AG09309 (cell line): ENCODE measurements at regions not wholly inside any gene's neighbourhood (a gene's known extent, or its start where the extent isn't known, plus 50 kb on each side); places are given as distances from the start of the nearest gene placed in this dataset.

Experiments used
- DNase-seq: peaks from one replicate; pipeline ENCODE4 v3.0.0-alpha.2; 2010; ENCODE audit warnings: low read depth
- H3K4me3 ChIP-seq: 2 replicates; pipeline ENCODE4 v1.5.1; 2011; ENCODE audit warnings: mild to moderate bottlenecking, low read depth, low read length, moderate library complexity; ENCODE audit not compliant: control insufficient read depth
- TF ChIP-seq, protein P1 (sequence below): IDR thresholded peaks from 2 replicates; pipeline ENCODE4 v1.5.1; 2011; ENCODE audit warnings: mild to moderate bottlenecking, low read depth, low read length, inconsistent platforms; ENCODE audit not compliant: insufficient read depth, control insufficient read depth; ENCODE audit errors: missing control alignments

DNA sequence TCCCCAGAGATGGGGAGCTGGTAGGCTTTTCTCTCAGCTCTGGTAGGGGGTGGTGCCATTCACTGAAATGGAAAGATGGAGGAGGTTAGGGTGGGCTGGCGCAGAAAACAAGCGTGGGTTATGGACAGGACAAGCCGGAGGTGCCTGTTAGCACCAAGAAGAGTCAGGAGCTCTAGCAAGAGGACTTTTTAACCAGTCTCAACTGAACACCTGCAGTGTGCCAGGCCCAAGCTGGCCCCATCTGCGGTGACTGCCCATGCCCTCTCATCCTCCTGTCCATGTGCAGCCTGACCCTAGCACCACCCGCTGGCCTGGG lies 254.4 kb downstream of the RHOU start:
- TF ChIP-seq, protein P1, sequence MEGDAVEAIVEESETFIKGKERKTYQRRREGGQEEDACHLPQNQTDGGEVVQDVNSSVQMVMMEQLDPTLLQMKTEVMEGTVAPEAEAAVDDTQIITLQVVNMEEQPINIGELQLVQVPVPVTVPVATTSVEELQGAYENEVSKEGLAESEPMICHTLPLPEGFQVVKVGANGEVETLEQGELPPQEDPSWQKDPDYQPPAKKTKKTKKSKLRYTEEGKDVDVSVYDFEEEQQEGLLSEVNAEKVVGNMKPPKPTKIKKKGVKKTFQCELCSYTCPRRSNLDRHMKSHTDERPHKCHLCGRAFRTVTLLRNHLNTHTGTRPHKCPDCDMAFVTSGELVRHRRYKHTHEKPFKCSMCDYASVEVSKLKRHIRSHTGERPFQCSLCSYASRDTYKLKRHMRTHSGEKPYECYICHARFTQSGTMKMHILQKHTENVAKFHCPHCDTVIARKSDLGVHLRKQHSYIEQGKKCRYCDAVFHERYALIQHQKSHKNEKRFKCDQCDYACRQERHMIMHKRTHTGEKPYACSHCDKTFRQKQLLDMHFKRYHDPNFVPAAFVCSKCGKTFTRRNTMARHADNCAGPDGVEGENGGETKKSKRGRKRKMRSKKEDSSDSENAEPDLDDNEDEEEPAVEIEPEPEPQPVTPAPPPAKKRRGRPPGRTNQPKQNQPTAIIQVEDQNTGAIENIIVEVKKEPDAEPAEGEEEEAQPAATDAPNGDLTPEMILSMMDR = no peak
- no peak for DNase-seq
- H3K4me3 ChIP-seq = no peak overlapping the region

DNA sequence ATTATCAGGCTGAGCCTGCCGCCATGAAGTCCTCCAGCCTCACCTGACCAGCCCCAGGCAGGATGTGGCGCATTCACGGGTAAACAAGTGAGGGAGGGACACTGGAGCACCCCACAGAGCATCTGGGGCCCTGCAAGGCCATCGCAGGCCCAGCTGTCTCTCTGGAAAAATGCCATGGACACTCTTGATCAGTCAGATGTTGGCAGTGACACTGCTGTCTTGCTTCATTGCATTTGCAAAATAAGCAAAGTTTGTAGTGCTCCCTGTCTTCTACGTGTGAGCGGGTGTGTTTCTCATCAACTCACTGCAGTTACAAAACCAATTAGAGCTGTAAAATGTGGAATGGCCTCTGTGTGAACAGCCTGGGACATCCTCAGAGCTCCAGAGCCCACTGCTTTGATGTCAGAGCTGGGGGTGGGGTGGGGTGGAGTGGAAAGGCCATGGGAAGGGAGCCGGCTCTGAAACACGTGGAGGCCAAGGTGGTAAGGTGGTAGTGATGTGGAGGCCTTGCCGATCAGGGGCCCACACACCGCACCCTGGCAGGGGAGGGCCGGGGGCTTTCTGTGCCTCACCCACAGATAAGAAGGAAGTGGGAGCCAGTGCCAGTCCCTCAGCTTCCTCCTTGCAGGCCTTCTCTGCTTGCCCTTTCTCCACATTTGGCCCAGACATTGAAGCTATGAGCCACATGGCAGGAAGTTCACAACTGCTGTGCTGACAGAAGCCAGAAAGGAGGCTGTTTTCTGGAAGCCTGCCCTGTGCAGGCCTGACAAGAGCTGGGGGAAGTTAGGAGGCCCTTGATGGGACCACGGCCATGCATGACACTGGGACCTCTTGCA lies 254.9 kb downstream of the RHOU start:
- no peak overlapping the region for H3K4me3 ChIP-seq
- TF ChIP-seq, protein P1 = no peak
- DNase-seq = no peak

DNA sequence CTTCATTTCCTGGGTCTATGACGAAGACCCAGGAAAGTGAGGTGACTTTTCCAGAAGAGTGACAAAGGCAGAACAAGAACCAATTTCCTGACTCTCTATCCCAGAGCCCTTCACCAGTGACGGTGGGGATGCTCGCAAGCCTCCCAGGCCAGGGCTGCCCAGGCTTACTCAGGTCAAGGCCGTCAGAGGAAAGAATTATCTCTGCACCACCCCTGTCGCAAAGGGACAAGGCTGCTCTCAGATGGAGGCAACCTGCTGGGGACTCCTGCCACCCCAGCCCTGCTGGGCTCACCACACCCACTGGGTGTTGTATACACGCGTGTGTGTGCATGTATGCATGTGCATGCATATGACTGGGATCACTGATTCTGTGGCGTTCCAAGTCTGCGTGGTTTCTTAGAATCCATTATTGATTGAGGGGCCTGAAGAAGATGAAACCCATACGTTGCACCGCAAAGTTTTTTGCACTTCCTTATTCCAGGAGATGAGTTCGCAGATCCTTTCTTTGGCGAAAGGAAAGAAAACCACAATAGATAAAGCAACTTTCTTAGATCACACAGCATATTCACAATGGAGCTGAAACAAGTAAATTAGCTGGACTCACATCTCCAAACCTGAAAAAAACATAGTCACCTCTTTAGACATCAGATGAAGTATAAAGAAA lies 255.8 kb downstream of the RHOU start:
- DNase-seq = no peak
- H3K4me3 ChIP-seq = no peak overlapping the region
- TF ChIP-seq, protein P1 = no peak

DNA sequence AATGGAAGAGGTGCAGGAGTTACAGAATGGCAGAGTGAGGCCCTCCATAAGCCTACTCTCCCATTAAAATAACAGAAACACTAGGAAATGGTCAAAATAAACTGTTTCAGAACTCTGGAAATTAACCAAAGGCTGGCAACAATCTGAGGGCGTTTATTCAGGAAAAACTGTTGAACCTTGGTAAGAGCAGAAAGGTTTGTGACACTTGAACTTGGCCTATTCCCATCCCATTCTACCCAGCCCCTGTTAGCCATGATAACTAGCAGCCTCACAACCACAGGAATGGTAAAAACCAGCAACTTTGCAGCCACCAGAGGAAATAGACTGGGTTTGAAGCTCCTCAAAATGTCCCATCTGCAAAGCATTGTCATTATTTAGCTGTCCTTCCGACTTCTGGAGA lies 256.8 kb downstream of the RHOU start:
- H3K4me3 ChIP-seq = no peak overlapping the region
- TF ChIP-seq, protein P1 = no peak
- DNase-seq = no peak

DNA sequence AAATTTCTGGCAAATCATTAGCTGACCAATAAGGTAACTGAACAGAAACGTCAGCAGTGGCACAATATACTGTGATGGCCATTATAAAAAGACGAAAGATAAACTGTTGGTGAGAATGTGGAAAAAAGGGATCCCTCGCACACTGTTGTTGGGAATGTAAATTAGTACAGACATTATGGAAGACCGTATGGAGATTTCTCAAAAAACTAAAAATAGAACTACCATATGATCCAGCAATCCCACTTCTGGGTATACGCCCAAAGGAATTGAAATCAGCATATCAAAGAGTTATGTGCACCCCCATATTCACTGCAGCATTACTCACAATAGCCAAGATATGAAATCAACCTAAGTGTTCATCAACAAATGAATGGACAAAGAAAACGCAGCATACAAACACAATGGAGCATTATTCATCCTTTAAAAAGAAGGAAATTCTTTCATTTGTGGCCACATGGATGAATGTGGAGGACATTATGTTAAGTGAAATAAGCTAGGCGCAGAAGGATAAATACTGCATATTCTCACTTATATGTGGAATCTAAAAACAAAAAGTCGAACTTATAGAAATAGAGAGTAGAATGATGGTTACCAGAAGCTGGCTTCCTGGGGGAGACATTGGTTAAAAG lies 257.7 kb downstream of the RHOU start:
- DNase-seq = no peak
- no peak overlapping the region for H3K4me3 ChIP-seq
- TF ChIP-seq, protein P1 = no peak

DNA sequence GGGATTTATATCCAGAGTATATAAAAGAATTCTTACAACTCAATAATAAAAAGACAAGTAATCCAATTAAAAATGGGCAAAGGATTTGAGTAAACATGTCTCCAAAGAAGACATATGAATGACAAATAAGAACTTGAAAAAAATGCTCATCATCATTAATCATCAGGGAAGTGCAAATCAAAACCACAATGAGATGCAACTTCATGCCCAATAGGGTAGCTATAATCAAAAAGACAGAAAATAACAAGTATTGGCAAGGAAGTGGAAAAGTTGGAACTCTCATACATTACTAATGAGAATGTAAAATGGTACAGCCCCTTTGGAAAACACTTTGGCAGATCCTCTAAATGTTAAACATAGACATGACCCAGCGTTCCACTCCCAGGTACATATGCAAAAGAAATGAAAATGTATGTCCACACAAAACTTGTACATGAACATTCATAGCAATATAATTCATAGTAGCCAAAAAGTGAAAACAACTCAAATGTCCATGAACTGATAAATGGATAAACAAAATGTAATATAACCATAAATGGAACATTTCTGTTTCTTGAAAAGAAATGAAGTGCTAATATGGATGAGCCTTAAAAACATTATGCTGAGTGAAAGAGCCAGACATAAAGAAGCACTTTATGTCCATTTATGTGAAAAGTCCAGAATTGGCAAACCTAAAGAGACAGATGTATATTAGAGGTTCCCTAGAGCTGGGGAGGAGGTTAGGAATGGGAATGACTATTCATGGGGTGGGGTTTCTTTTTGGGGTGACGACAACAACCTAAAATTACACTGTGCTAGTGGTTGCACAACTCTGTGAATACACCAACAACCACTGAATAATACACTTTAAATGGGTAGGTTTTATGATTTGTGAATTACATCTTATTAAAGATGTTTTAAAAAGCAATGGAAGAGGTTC lies 259.7 kb downstream of the RHOU start:
- DNase-seq = no peak
- TF ChIP-seq, protein P1 = no peak
- H3K4me3 ChIP-seq = no peak overlapping the region
